GM04504 (cell line): ENCODE measurements at regions not wholly inside any gene's neighbourhood (a gene's known extent, or its start where the extent isn't known, plus 50 kb on each side); places are given as distances from the start of the nearest gene placed in this dataset.

Source experiments
- DNase-seq: peaks from one replicate; pipeline ENCODE4 v3.0.0-alpha.2; 2012; ENCODE audit warnings: low read depth

DNA sequence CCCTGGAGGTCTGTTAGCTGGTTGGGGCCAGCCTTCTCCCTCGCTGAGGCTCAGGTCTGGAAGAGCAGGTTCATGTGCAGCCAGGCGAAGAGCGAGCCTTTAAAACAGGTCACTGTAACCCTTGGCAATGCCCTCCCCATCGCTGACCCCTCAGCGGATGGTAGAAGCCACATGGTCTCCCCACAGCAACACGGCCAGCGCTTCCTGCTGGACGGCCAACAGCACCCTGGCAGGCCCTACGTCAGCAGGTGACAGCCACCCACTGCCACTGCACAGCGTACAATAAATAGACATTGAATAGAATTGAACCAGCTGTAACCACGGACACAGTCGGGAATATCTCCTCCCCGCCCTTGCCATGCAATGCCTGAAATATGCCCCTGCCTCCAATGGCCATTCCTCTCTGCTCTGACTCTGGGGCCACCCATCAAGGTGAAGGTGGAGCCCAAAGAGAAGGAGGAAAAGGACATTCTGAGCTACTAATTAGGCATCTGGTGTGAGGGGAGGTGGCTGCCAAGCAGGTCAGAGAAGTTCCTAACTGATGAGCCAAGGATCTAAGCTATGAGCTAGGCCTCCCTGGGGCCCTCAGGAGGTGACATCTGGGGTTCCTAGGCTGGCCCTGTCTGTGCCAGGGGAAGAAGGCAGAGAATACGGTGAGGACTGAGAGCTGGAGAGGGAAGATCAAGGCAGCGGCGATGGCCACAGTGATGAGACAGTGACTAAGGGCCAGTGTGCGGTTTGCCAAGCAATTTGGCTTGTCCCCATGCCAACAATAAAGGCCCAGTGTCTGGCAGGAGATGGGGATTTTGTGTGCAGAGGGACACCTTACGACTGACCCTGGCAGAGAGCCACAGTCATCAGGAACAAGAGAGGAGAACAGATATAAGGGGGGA is 202.3 kb downstream of the BCOR start:
- no peak for DNase-seq

- DNase-seq: no peak
These were observed 200.6 kb downstream of the BCOR start for GRCh38 chrX:39896951-39897740.

DNA sequence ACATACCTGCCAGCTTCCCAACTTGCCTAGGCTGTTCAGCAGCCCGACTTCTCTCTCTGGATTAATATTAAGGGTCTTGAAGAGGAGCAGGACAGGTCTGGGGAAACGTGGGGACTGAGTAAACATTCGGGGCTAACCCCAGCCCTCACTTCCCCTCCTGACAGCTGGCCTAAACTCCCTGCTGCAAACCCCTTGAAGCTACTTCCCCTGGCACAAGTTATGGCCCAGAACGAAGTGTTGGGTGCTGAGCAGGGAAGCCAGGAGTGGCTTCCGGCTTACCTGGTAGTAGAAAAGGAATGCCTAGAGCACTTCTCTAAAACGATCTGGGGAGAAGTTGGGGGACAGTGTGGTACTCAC is 200.0 kb downstream of the BCOR start:
- DNase-seq: no peak

DNA sequence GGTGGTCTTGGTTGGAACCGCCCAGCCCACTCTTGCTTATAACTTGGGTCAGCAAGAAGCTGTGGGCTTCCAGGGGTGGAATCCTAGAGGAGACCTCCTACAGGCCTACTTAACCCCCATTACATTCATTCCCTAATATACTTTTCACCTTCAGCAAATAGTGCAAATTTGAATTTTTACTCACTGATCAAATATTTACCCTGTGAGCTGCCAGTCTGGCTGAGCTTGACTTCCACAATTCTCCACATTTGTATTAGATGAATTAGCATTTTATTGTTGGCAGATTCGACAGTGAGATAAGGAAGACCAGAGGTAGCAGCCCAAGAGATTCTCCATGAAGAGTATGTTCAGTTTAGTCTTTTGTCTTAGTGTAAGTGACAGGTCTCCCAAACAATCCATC is 199.6 kb downstream of the BCOR start:
- no peak for DNase-seq

GRCh38 chrX:39899059-39899458 is 198.7 kb downstream of the BCOR start:
- DNase-seq: no peak

DNA sequence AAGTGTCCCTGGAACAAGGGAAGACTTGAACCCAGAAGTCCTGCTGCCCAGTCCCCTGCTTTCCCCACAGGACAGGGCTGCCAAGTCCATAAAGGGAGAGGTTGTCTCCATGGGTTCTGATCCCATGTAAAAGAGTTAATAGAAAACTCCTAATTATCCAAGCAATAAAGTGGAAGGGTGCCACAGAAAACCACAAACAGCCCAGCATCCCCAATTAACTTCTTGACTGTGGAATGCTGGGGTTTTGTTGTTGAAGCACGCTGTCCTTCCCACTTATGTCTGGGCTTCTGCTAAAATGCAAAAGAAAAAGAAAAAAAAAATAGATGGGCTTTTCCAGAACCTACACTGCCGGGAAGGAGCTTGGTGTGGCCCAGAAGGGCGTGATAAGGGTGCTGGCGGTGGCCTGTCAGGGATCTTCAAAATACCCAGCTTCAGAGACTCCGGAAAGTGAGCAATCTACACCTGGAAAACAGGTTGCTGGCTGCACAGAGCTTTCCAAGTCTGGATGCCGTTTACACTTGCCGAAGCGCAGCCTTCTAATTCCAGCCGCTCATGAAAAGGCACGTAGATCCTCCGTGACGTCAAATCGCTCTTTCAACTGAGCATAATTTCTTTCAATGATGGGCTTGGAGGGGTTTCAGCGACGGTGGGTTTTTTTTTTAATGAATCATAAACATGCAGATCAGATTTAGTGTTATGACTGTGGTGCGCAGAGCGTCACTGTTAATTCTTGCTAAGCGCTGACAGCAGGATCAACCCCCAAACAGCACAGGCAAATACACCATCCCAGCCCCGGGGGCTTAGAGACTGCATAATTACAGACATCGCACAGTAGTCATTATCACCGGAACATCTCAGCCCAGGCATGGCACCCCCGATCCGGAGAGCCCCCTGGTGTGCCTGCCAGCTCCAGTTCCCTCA is 197.6 kb downstream of the BCOR start:
- DNase-seq: no peak

GRCh38 chrX:39900777-39901170 is 197.0 kb downstream of the BCOR start:
- DNase-seq: no peak

- DNase-seq: peak; percentile 28
These were observed 194.4 kb downstream of the BCOR start for GRCh38 chrX:39903343-39903742.

DNA sequence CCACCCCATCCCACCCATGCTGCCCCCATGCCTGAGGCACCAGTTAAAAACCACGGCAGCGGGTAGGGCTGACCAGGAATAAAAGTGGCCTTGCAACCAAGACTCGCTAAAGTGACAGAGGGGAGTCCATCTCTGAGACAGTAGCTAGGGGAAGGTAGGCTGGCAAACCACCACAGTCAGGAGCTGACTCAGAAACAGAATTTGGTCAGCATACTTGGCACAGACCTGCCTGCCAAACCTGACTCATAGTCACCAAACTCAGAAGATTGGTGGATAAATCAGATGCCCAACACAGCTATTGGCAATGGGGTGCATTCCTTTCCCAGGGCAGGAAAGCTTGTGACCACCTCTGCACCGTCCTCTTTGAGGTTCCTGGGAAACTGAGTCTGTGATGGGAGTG is 193.8 kb downstream of the BCOR start:
- no peak for DNase-seq

DNA sequence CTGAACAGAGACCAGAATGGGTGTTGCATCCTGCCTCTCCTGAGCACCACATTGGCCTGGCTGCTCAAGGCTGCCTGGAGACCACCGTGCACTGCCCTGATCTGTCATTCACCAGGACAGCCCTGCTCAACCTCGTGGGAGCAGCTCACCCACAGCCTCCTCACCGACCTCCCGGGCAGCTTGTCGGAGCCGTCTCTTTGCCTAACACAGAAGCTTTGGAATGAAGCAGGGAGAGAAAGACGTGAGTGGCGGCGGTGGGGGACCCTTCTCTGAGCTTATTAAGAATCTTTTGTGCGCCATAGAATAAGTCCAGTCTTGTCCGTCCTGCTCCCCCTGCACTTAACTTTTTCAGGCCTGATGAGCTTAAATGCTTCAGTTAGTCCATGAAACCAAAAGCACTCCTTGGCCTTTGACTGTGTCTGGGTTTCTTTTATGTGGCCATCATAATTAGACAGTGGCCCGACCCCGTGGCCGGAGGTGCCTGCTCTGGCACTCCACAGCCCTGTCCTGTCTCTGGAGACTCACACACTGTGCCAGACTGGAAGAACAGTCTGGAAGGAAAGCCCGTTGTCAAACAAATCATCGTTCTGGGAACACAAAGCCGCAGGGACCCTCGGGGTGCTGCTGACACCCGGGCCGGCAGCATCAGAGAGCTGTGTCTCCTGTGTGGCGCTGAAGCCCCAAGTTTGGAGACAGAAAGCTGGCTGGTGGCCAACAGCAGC is 192.8 kb downstream of the BCOR start:
- no peak for DNase-seq

GRCh38 chrX:39905538-39905891 is 192.2 kb downstream of the BCOR start:
- no peak for DNase-seq

GRCh38 chrX:39905946-39906345 is 191.8 kb downstream of the BCOR start:
- DNase-seq: no peak

- peak; percentile 87 for DNase-seq
These were observed 189.6 kb downstream of the BCOR start for GRCh38 chrX:39907964-39908661.

DNA sequence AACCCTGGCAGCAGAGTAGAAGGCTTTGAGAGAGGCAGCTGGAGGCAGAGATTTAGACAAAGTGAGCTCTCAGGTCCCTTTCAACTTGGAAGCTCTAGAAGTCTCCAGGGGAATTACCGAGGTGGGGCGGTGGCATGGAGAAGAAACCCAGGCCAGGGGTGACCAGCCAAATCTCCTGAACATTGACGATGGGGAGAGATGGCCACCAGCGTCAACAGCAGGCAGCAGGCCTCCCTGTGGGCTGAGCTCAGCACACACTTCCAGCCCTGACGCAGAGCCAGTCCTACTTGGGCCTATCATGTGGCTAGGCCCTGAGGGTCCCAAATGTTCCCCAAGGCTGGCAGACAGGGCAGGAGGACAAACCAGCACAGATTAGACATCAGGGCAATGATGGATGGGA is 187.8 kb downstream of the BCOR start:
- DNase-seq: no peak

DNA sequence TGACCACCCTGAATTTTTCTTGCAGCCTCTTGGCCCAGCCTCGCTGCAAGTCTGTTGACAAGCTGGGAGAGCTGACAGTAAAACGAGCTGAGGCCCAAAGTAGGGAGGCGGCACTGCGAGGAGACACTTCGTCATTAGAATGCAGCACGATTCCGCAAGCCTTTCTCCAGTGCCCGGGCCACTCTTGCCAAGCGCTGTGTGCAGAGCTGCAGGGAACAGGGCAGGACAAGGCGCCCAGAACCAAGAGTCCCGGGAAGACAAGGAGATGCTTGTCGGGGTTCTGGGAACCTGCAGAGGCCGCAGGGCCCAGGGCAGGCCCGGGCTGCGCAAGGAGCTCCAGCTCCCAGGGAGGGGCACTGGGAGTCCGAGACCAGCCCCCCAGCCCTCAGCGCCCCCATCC is 187.1 kb downstream of the BCOR start:
- no peak for DNase-seq

DNA sequence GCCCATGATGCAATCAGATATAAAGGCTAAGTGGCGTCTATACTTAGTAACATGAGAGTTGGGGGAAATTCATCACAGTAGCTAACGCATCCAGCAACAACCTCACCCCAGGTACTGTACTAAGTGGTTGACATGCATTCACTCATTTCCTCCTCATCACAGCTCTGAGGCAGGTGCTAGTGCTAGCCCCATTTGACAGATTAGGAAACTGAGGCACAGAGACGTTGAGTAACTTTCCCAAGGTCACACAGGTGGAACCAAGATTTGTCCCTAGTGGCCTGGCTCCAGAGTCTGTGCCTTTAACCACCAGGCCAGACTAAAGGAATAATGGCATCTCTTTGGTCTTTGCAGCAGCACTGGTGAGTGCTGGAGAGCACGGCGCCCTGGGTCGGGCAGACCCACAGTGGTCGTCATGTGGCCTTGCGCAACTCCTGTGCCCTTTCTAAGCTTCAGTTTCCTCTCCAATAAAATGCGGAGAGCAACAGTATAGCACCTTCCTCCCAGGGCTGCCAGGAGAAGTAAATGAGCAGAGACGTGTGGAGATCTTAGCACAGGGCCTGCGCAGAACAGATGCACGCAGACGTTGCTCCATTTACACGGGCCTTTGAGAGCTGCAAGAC is 186.4 kb downstream of the BCOR start:
- no peak for DNase-seq

DNA sequence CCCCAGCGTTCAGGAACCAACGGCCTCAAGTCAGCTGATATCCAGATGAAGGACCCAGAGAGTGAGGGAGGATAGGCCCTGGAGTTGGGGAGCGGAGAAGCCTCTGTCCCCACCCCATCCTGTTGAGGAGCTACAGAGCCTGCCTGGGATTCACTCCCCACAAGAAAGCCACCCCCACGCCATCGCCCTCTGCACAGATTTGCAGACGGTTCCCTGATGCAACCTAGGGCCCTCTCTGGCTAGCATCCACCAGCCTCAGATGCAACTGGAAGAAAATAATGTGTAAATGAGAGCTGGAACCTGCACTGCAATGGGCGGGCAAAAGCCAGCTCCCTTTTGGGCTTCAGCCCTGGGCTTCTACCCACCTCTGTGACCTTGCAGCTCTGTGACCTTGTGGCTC is 185.6 kb downstream of the BCOR start:
- no peak for DNase-seq

DNA sequence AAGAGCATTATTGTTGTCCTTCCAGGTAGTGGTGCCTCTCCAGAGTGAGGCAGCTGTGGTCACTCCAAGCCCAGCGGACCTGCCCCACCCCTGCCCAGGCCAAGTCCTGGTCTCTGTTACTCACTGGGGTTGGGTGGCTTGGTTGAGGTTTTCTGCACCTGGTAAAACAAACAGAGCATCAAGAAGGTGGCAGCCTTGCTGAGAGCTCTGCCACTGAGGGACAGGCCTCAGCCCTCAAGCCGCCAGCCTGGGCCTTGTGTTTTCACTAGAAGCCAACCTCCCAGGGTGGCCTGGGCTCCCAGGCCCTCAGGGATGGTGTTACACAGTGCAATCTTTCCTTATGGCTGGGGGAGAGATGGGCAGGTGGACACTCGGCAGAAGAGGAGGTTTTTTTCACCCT is 182.7 kb downstream of the BCOR start:
- no peak for DNase-seq

DNA sequence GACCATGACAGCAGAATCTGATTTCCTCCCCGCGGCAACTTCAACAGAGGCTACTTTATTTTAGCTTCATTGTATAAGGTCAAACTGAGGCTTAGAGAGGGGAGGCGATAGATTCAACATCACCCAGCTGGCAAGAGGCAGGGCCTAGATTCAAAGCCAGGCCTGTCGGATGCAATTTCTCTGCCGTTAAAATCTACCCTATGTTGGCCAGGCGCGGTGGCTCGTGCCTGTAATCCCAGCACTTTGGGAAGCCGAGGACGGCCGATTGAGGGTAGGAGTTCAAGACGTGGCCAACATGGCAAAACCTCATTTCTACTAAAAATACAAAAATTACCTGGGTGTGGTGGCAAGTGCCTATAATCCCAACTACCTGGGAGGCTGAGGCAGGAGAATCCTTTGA is 182.2 kb downstream of the BCOR start:
- DNase-seq: no peak

DNA sequence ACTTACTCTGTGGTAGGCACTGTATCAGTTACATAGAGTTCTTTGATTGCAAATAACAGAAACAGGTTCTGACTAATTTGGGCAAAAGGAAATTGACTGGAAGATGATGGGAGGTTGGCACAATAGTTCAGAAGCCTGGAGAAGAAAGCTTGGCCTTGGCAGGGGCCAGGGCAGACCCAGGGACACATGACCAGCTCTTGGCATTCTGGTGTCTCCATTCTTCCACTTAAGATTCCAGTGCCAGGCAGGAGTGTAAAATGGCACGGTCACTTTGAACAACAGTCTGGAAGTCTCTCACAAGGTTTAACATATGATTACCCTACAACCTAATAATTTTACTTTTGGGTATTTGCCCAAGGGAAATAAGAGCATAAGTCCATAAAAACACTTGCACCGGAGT is 175.9 kb downstream of the BCOR start:
- DNase-seq: no peak

DNA sequence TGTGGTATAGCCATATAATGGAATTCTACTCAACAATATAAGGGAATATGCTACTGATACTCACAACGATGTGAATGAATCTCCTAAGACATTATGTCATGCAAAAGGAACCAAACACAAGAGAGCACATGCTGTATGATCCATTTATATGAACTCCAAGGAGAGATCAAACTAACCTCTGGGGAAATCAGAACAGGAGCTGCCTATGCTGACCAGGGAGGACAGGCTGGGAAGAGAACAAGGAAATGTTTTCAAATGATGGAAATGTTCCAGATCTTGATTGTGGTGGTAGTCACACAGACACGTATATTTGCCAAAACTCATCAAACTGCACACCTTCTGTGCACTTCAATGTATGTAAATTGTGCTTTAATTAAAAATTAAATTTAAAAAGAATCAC is 175.3 kb downstream of the BCOR start:
- DNase-seq: no peak
